Right lung (tissue), 2 donors: ENCODE measurements at regions not wholly inside any gene's neighbourhood (a gene's known extent, or its start where the extent isn't known, plus 50 kb on each side); places are given as distances from the start of the nearest gene placed in this dataset.
"Not testable (repeated sequence)": the region's sequence is repeated elsewhere in the genome, so short reads cannot be mapped to it uniquely, and the experiment has no call there.

ENCODE experiments used
- DNase-seq, 2 donors: peaks; one replicate each; pipeline ENCODE4 v3.0.0-alpha.2; 2013

DNA sequence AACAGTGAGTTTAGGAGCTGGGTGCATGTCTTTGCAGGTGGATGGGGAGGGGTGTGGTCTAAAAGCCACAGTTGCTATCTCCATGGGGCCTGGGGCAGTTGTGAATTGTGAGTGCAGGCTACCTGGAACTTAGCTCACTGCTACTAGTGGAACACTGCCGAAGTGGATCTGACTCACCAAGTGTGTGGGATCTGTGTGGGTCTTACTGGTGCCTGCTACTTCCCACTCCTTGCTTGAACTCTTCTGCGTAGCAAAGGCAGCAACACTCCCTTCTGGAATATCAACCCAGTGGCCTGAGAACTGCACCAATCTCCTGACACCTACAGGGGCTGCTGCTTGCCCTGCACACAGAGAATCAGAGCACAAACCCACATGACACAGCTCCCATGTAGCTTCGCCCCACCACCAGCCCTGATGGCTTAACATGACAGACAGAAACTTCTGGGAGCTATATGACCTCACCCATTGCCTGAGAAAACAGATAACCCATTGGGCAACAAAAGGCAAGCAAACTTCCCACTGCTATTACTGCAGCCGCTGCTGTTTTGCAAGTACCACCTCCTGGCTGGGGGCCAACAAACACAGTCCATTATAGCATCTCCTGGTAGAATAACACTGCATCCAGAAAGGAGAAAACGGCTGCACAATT lies 455.1 kb upstream of the DDX18 start:
- no peak for DNase-seq

DNA sequence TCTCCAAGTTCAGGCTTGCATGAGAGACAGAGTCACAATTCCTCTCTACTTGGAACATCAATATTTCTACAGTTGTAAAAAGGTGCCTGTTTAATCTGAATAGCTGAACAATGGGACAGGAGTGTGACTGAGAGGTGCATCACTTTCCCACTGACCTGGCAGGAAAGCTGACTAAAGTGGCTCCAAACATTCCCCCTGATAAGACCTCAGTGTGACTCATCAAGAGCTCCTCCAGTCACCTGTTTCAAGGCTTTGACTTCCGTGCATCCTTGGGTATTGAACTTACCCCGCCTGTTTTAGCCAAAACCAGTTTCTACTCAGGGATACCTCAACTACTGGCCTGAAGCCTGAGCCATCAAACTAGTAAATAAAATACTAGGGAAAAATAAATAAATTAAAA lies 453.9 kb upstream of the DDX18 start:
- DNase-seq = no peak

GRCh38 chr2:117378653-117379052 lies 435.8 kb upstream of the DDX18 start:
- no peak for DNase-seq

GRCh38 chr2:117379928-117380327 lies 434.6 kb upstream of the DDX18 start:
- DNase-seq = no peak

- not testable (repeated sequence) for DNase-seq
These were observed 430.5 kb upstream of the DDX18 start for GRCh38 chr2:117383997-117384396.

GRCh38 chr2:117396161-117396560 lies 418.3 kb upstream of the DDX18 start:
- no peak for DNase-seq

DNA sequence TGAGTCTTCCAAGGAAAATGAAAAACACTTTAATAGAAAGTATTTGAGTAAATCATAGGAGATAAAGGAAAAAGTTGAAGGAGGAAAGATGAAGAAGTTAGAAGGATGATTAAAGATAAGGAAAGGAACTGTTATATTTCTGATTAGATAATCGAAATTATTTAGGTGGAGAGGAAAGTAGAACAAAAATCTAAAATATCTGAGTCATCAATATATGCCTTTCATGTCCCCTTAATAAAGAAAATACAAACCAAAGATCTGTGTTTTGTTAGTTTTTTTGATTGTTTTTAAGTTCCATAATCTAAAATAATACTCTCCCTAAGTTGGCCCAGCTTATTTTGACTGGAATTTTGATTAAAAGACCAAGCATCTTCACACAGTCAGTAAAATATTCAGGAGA lies 412.9 kb upstream of the DDX18 start:
- no peak for DNase-seq

- DNase-seq = no peak
These were observed 408.0 kb upstream of the DDX18 start for GRCh38 chr2:117406443-117406842.

GRCh38 chr2:117407746-117408145 lies 406.7 kb upstream of the DDX18 start:
- no peak for DNase-seq

DNA sequence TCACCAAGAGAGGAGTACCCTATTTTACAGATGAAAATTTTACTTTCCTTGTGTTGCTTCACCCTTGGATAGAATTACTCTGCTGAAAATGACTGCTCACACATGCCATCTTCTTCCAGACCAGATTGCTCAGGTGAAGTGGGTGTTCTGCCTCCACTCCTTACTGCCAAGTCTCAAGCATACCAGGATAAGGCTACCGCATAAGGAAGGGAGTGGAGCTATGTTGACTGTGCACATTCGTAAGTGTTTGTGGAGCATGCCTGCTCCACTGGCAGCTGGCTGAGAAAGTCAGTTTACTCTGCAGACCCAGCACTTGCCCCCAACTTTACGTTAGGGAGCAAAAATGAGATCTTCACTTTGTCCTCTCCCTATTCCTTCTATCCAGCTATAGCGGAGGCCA lies 405.0 kb upstream of the DDX18 start:
- DNase-seq = no peak

DNA sequence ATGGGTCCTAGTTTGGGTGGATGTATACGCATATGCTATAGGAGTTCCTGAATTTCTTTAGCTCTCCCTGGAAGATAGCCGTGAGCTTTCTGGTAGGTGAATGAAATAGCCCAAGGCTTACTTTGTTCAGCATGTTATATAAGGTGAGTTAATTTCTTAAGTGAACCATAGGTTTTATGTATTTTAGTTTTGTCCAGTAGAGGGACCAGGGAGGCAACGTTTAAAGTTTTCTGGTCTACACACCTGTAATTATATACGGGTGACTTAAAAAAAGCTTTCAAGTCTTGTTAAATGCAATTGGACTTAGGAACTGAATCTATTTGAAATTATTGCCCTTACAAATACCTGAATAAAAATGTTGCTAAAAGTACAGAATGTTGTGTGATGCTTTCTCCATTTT lies 402.5 kb upstream of the DDX18 start:
- no peak for DNase-seq

DNA sequence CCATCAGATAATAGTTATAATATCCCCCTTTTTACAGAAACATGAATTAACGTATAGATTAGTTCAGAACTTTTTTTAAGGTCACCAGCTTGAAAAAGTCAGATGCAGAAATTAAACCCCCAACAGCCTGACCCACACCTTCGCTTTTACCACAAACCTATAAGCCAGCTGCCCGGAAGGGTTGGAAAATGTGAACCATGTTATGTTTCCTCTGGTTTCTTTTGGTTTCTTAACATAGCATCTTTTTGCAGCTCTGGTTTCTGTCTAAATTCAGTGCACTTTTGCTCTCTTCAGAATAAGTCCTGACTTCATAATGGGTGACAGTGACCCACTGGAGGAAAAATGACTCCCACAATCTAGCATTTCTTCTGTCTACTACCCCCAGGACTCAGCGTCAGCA lies 381.7 kb upstream of the DDX18 start:
- no peak for DNase-seq

DNA sequence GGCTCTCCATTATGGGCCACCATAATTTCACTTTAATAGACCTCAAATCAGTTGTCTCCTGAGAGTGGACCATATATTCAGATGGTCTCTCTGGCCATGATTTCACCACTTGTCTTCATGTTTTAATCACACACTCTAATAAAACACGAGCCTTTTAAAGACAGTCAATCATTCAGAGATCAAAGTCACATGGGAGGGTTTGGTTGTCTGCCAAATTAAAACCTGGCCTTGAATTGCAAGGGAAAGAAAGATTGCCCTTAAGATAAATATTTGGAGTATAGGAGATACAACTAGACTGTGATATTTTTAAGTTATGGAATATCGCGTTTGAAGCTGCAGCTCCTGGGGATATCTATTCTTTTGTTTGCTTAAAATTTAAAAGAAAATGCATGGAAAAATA lies 377.8 kb upstream of the DDX18 start:
- no peak for DNase-seq

- DNase-seq = peak in 1 of 2 donors; percentile 7
These were observed 344.0 kb upstream of the DDX18 start for GRCh38 chr2:117470311-117471095.

GRCh38 chr2:117481608-117482007 lies 332.9 kb upstream of the DDX18 start:
- no peak for DNase-seq

GRCh38 chr2:117485588-117485987 lies 328.9 kb upstream of the DDX18 start:
- no peak for DNase-seq

- no peak for DNase-seq
These were observed 328.4 kb upstream of the DDX18 start for GRCh38 chr2:117486081-117486480.

DNA sequence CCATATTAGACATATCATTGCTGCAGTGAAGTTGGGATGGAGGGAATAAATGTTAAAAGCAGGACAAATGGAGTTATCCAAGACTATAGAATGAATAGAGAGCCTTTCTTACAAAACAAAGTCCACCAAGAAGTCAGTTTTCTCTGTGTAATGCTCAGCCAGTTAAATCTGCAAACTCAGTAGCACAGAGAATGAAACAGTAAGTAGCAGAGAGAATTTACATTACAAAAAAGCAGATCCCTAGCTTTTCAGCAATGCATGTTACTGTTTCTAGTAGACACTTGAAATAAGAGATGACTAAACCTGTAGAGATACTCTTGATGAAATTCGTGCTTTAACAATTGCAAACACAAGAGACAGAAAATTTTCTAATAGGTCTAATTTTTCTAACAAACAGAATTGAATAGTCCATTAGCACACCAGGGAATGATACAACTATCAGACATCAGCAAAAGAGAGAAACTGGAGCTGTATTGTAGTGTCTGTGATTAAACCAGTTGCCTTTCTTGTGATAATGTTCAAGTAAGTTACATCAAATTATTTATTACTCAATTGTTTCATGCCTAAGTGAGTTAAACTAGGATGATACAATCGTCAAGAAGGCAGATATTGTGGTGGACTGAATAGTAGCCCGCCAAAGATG lies 322.2 kb upstream of the DDX18 start:
- DNase-seq = no peak

DNA sequence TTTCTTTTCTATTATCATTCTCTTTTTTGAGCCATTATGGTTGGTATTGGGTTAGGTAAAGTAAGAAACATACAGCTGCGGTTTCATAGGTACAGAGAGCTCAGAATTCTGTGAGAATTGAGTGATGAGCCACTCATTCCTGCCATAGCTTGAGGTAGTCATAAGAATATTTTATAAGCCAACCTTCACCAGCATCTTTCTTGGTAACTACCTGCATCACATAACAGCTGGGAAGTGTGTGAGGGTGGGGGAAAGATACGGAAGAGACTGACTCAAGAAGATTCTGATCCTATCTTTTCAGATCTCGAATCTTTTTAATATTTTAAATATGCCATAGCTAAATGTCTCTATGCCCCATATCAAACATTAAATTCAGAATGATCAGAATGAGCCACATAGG lies 313.8 kb upstream of the DDX18 start:
- DNase-seq = no peak

- DNase-seq = no peak
These were observed 312.4 kb upstream of the DDX18 start for GRCh38 chr2:117502121-117502520.

GRCh38 chr2:117512307-117512706 lies 302.2 kb upstream of the DDX18 start:
- DNase-seq = no peak

DNA sequence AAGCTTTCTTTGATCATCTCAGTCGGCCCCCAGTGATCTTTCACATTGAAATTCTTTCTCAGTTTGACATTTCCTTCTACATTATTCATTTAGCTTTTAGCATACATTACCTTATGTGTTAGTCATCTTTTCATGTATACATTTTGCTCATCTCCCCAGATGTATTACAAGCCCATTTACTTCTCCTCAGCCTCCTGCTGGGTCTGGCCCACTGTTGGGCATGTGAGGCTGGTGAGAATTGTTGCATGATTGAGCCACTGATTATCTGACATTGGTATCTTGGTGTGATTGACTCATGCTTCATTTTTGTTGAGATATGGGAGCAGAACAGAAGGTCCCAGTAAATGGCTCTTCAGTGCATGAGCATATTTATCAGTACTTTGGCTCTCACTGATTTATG lies 300.1 kb upstream of the DDX18 start:
- DNase-seq = no peak

GRCh38 chr2:117519238-117519637 lies 295.3 kb upstream of the DDX18 start:
- no peak for DNase-seq
